ENCODE measurements at regions not wholly inside any gene's neighbourhood (a gene's known extent, or its start where the extent isn't known, plus 50 kb on each side); places are given as distances from the start of the nearest gene placed in this dataset.
"Not testable (repeated sequence)": the region's sequence is repeated elsewhere in the genome, so short reads cannot be mapped to it uniquely, and the experiment has no call there.

- H3K9me3 ChIP-seq: no peaks in the 10 kb centered on the region
- TF ChIP-seq POLR2A (IDR thresholded peaks at IDR 0.05) (no peak), POLR2AphosphoS5 (IDR thresholded peaks at IDR 0.05) (no peak), EP300 (IDR thresholded peaks at IDR 0.05) (no peak)
- TF ChIP-seq, protein P1, sequence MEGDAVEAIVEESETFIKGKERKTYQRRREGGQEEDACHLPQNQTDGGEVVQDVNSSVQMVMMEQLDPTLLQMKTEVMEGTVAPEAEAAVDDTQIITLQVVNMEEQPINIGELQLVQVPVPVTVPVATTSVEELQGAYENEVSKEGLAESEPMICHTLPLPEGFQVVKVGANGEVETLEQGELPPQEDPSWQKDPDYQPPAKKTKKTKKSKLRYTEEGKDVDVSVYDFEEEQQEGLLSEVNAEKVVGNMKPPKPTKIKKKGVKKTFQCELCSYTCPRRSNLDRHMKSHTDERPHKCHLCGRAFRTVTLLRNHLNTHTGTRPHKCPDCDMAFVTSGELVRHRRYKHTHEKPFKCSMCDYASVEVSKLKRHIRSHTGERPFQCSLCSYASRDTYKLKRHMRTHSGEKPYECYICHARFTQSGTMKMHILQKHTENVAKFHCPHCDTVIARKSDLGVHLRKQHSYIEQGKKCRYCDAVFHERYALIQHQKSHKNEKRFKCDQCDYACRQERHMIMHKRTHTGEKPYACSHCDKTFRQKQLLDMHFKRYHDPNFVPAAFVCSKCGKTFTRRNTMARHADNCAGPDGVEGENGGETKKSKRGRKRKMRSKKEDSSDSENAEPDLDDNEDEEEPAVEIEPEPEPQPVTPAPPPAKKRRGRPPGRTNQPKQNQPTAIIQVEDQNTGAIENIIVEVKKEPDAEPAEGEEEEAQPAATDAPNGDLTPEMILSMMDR (IDR thresholded peaks at IDR 0.05): no peak
- 87 to 90% methylated on average over 2 of the region's 2 CpGs for WGBS, 2 donors
- no peak for DNase-seq
- intact Hi-C loops (cut with DNase I): no loop called here
- H3K27me3 ChIP-seq: no peaks in the 10 kb centered on the region
- H3K4me1 ChIP-seq: peaks cover 0 to 16% (median 9%) of the 10 kb centered on the region in 4 donors
- no peaks in the 10 kb centered on the region for H3K36me3 ChIP-seq
- no peak overlapping the region for H3K27ac ChIP-seq
- no peak overlapping the region for H3K4me3 ChIP-seq
These were observed 75.4 kb upstream of the ZFAND5 start for GRCh38 chr9:72440378-72440777.

GRCh38 chr9:72433616-72434267 is 68.7 kb upstream of the ZFAND5 start:
- H3K4me1 ChIP-seq; H3K36me3 ChIP-seq; H3K27ac ChIP-seq; H3K4me3 ChIP-seq; intact Hi-C loops (cut with DNase I); H3K27me3 ChIP-seq; H3K9me3 ChIP-seq; DNase-seq: not testable (repeated sequence)
- WGBS, 2 donors: 92 to 93% methylated on average over 12 of the region's 12 CpGs

DNA sequence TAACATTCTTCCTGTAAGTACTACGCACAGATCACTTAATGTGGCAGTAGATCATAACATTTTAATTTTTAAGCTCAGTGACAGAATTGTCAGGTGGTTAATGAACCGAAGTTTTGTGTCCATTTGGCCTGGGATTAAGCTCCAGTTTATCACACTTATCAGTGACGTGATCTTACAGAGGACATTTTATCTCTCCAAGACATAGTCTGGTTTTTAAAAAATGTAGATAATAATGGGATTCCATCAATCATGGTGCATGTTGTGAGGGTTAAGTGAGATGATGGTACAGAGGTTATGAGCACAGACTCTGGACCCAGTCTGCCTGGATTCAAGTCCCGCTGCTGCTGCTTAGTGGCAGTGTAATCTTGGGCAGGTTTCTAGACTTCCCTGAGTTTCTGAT is 66.0 kb upstream of the ZFAND5 start:
- Histone ChIP-seq H3K4me3 (no peak overlapping the region), H3K27me3 (no peaks in the 10 kb centered on the region), H3K9me3 (no peaks in the 10 kb centered on the region), H3K36me3 (no peaks in the 10 kb centered on the region), H3K27ac (no peak overlapping the region), H3K4me1 (peaks cover 0 to 8% (median 0%) of the 10 kb centered on the region in 4 donors)
- 93 to 94% methylated on average over 4 of the region's 4 CpGs for WGBS, 2 donors
- intact Hi-C loops (cut with DNase I): no loop called here
- no peak for DNase-seq
- TF ChIP-seq POLR2A (IDR thresholded peaks at IDR 0.05) (no peak), EP300 (IDR thresholded peaks at IDR 0.05) (no peak), POLR2AphosphoS5 (IDR thresholded peaks at IDR 0.05) (no peak)
- TF ChIP-seq, protein P1 (IDR thresholded peaks at IDR 0.05): no peak

GRCh38 chr9:72428329-72428728 is 63.3 kb upstream of the ZFAND5 start:
- H3K36me3 ChIP-seq: no peaks in the 10 kb centered on the region
- TF ChIP-seq POLR2A (IDR thresholded peaks at IDR 0.05): no peak
- TF ChIP-seq EP300 (IDR thresholded peaks at IDR 0.05): no peak
- TF ChIP-seq, protein P1 (IDR thresholded peaks at IDR 0.05): no peak
- TF ChIP-seq POLR2AphosphoS5 (IDR thresholded peaks at IDR 0.05): no peak
- no peaks in the 10 kb centered on the region for H3K27me3 ChIP-seq
- no peaks in the 10 kb centered on the region for H3K4me1 ChIP-seq
- DNase-seq: no peak
- WGBS, 2 donors: 63 to 75% methylated on average over 1 of the region's 1 CpG
- no peak overlapping the region for H3K27ac ChIP-seq
- no peak overlapping the region for H3K4me3 ChIP-seq
- intact Hi-C loops (cut with DNase I): no loop called here
- H3K9me3 ChIP-seq: no peaks in the 10 kb centered on the region

GRCh38 chr9:72427801-72428200 is 62.8 kb upstream of the ZFAND5 start:
- Histone ChIP-seq H3K4me3 (no peak overlapping the region), H3K9me3 (no peaks in the 10 kb centered on the region), H3K27ac (no peak overlapping the region), H3K36me3 (no peaks in the 10 kb centered on the region), H3K27me3 (no peaks in the 10 kb centered on the region), H3K4me1 (no peaks in the 10 kb centered on the region)
- 88 to 94% methylated on average over 1 of the region's 1 CpG for WGBS, 2 donors
- no peak for DNase-seq
- intact Hi-C loops (cut with DNase I): no loop called here
- no peak for TF ChIP-seq POLR2AphosphoS5 (IDR thresholded peaks at IDR 0.05)
- TF ChIP-seq EP300 (IDR thresholded peaks at IDR 0.05): no peak
- no peak for TF ChIP-seq POLR2A (IDR thresholded peaks at IDR 0.05)
- TF ChIP-seq, protein P1 (IDR thresholded peaks at IDR 0.05): no peak

Data from sigmoid colon (tissue), 6 donors.